CD14-positive monocyte (primary cell): ENCODE measurements at regions not wholly inside any gene's neighbourhood (a gene's known extent, or its start where the extent isn't known, plus 50 kb on each side); places are given as distances from the start of the nearest gene placed in this dataset.

ENCODE experiments used
- DNase-seq, 3 donors: peaks; one replicate each; pipeline ENCODE4 v3.0.0-alpha.2; 2011 to 2022
- H2AFZ ChIP-seq: 2 replicates; pipeline ENCODE4 v1.6.0; 2012; ENCODE audit warnings: mild to moderate bottlenecking, low read depth, low read length, inconsistent platforms; ENCODE audit not compliant: insufficient read depth, poor library complexity, severe bottlenecking
- H3K27ac ChIP-seq, 2 donors: 1 replicate in 1 of 2; 2 replicates in 1 of 2; pipeline ENCODE4 v1.5.1; 2012 to 2013; ENCODE audit warnings: low read length in 2 of 2, control low read depth in 1 of 2, inconsistent platforms in 1 of 2, low read depth in 1 of 2, mild to moderate bottlenecking in 1 of 2
- H3K27me3 ChIP-seq, 2 donors: one replicate each; pipeline versions ENCODE4 v1.6.0 to v1.6.1; 2011 to 2013; ENCODE audit warnings: low read length in 2 of 2; ENCODE audit not compliant: control insufficient read depth in 2 of 2, insufficient read depth in 2 of 2
- H3K36me3 ChIP-seq, 2 donors: replicated peaks in 1 of 2; 1 replicate in 1 of 2; 2 replicates in 1 of 2; pipeline versions ENCODE4 v1.5.1 to v1.6.1; 2012 to 2013; ENCODE audit warnings: low read length in 2 of 2, control low read depth in 1 of 2, inconsistent platforms in 1 of 2, mild to moderate bottlenecking in 1 of 2; ENCODE audit not compliant: insufficient read depth in 2 of 2, control insufficient read depth in 1 of 2
- H3K4me1 ChIP-seq, 2 donors: 1 replicate in 1 of 2; 2 replicates in 1 of 2; pipeline versions ENCODE4 v1.5.1 to v1.6.1; 2012 to 2013; ENCODE audit warnings: low read length in 2 of 2, control low read depth in 1 of 2, inconsistent platforms in 1 of 2, mild to moderate bottlenecking in 1 of 2, moderate library complexity in 1 of 2; ENCODE audit not compliant: insufficient read depth in 2 of 2, control insufficient read depth in 1 of 2
- H3K4me2 ChIP-seq: replicated peaks from 2 replicates; pipeline ENCODE3; 2012; ENCODE audit warnings: low read length, moderate library complexity, mild to moderate bottlenecking; ENCODE audit not compliant: poor library complexity, severe bottlenecking; ENCODE audit errors: extremely low read depth
- H3K4me3 ChIP-seq, 3 experiments: fragments of 200-600 bp in 1 of 3; sonication (generic) in 1 of 3; replicated peaks in 1 of 3; 1 replicate in 2 of 3; 2 replicates in 1 of 3; pipeline ENCODE4 v1.5.1; 2011 to 2013; ENCODE audit warnings: low read length in 3 of 3, mild to moderate bottlenecking in 3 of 3, control low read depth in 2 of 3, low read depth in 2 of 3, inconsistent platforms in 1 of 3, moderate library complexity in 1 of 3
- H3K79me2 ChIP-seq: 2 replicates; pipeline ENCODE4 v1.6.0; 2012; ENCODE audit warnings: mild to moderate bottlenecking, control low read depth, inconsistent platforms, low read length, moderate library complexity; ENCODE audit not compliant: insufficient read depth
- H3K9ac ChIP-seq: 2 replicates; pipeline ENCODE4 v1.6.0; 2017; ENCODE audit warnings: low read length, mild to moderate bottlenecking; ENCODE audit not compliant: insufficient read depth, poor library complexity, severe bottlenecking
- H3K9me3 ChIP-seq, 2 donors: replicated peaks in 1 of 2; 1 replicate in 1 of 2; 2 replicates in 1 of 2; pipeline versions ENCODE4 v1.5.1 to v1.6.1; 2012 to 2013; ENCODE audit warnings: low read length in 2 of 2, control low read depth in 1 of 2; ENCODE audit not compliant: control insufficient read depth in 1 of 2, insufficient read depth in 1 of 2
- H4K20me1 ChIP-seq: 2 replicates; pipeline ENCODE4 v1.6.0; 2012; ENCODE audit warnings: mild to moderate bottlenecking, low read length, control low read depth, moderate library complexity; ENCODE audit not compliant: insufficient read depth
- H3K27ac Mint-ChIP-seq, 7 donors: one replicate each; pipeline ENCODE4 v1.8.0; 2020; ENCODE audit warnings: mild to moderate bottlenecking in 7 of 7, mixed read lengths in 7 of 7, moderate library complexity in 6 of 7, inconsistent platforms in 2 of 7
- H3K27me3 Mint-ChIP-seq, 3 donors: one replicate each; pipeline ENCODE4 v1.8.0; 2021 to 2022; ENCODE audit warnings: low read depth in 3 of 3, mild to moderate bottlenecking in 3 of 3, mixed read lengths in 3 of 3, moderate library complexity in 3 of 3, inconsistent platforms in 1 of 3
- H3K36me3 Mint-ChIP-seq, 2 donors: one replicate each; pipeline ENCODE4 v1.8.0; 2020; ENCODE audit warnings: mixed read lengths in 2 of 2, inconsistent platforms in 1 of 2, mild to moderate bottlenecking in 1 of 2
- H3K4me1 Mint-ChIP-seq: one replicate; pipeline ENCODE4 v1.8.0; 2020; ENCODE audit warnings: mild to moderate bottlenecking, mixed read lengths
- H3K4me3 Mint-ChIP-seq, 2 donors: one replicate each; pipeline ENCODE4 v1.8.0; 2020; ENCODE audit warnings: mild to moderate bottlenecking in 2 of 2, mixed read lengths in 2 of 2, moderate library complexity in 1 of 2
- H3K9me3 Mint-ChIP-seq, 7 donors: one replicate each; pipeline ENCODE4 v1.8.0; 2020 to 2022; ENCODE audit warnings: mixed read lengths in 7 of 7, mild to moderate bottlenecking in 6 of 7, moderate library complexity in 6 of 7, inconsistent platforms in 2 of 7
- WGBS: methylation state at CpG from one replicate; pipeline ENCODE4 v1.1.5; 2013; ENCODE audit warnings: missing lambda C conversion rate; ENCODE audit not compliant: insufficient coverage; 5-methylcytosine and 5-hydroxymethylcytosine counted together
- intact Hi-C, 2 donors: fragments of 100-400 bp; cut with micrococcal nuclease; formaldehyde crosslinking; loops; one replicate each; pipeline versions ENCODE4 v1.15.0 to v1.15.1; 2023
- TF ChIP-seq, protein P1 (sequence below): fragments of 200-600 bp; IDR thresholded peaks from one replicate; pipeline ENCODE4 v1.8.0; 2022; ENCODE audit warnings: antibody characterized with exemption, mild to moderate bottlenecking

DNA sequence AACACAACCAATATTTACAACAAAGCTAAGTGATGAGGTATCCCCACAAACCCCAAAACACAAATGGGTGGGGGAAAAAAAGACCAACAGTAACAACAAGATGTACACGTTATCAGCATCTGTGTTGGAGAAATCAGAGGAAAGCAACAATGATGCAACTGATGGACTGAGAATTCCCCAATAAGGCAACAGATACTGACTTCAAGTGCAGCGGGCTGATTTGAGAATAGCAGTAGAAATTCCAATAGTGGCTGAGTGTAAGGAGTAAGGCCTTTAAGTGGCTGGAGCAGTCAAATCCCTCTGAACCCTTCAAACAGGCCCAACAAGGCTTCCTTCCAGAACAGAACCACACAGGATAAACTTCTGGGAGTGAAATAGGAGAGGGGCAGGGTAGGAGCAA is 97.6 kb downstream of the TM2D1 start:
- WGBS, result no CpG with 5 or more reads among the region's 2 CpGs
- Histone ChIP-seq H3K4me2 (no peak overlapping the region), H3K27me3 (no peaks in the 10 kb centered on the region), H3K4me3 (no peak overlapping the region), H3K9ac (no peak overlapping the region), H2AFZ (no peak overlapping the region), H3K79me2 (no peaks in the 10 kb centered on the region), H3K27ac (no peak overlapping the region), H3K9me3 (no peaks in the 10 kb centered on the region), H4K20me1 (no peaks in the 10 kb centered on the region), H3K36me3 (no peaks in the 10 kb centered on the region), H3K4me1 (no peaks in the 10 kb centered on the region)
- Mint-ChIP-seq H3K4me1 (peaks cover 4% of the 10 kb centered on the region), H3K9me3 (peaks cover 0 to 2% (median 0%) of the 10 kb centered on the region in 7 donors), H3K27ac (no peak overlapping the region), H3K36me3 (peaks cover 0 to 3% of the 10 kb centered on the region in 2 donors), H3K27me3 (peaks cover 0 to 2% (median 1%) of the 10 kb centered on the region in 3 donors), H3K4me3 (no peak overlapping the region)
- TF ChIP-seq, protein P1, sequence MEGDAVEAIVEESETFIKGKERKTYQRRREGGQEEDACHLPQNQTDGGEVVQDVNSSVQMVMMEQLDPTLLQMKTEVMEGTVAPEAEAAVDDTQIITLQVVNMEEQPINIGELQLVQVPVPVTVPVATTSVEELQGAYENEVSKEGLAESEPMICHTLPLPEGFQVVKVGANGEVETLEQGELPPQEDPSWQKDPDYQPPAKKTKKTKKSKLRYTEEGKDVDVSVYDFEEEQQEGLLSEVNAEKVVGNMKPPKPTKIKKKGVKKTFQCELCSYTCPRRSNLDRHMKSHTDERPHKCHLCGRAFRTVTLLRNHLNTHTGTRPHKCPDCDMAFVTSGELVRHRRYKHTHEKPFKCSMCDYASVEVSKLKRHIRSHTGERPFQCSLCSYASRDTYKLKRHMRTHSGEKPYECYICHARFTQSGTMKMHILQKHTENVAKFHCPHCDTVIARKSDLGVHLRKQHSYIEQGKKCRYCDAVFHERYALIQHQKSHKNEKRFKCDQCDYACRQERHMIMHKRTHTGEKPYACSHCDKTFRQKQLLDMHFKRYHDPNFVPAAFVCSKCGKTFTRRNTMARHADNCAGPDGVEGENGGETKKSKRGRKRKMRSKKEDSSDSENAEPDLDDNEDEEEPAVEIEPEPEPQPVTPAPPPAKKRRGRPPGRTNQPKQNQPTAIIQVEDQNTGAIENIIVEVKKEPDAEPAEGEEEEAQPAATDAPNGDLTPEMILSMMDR, result no peak
- no peak for DNase-seq
- intact Hi-C loops, result no loop called here

DNA sequence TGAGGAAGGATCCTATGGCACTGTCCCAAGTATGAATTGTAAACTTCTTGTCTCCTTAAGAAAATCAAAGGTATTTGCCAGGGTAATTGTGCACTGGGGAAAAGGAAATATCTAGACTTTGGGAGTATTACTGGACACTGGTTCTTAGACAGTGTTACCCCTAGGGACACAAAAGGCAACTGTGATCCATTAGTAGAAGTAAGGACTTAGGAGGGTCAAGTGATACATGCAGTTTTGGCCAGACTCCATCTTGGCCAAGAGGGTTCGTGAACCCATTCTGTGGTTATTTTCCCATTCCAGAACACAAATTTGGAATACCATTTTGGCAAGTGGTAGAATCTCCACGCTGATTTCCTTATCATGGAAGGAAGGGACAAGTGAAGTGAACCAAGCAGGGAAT is 98.1 kb downstream of the TM2D1 start:
- H3K4me2 ChIP-seq, result no peak overlapping the region
- no peak overlapping the region for H3K4me3 ChIP-seq
- no peak overlapping the region for H3K27ac ChIP-seq
- no peak overlapping the region for H3K4me3 Mint-ChIP-seq
- H3K4me1 Mint-ChIP-seq, result peaks cover 7% of the 10 kb centered on the region
- H3K9me3 ChIP-seq, result no peaks in the 10 kb centered on the region
- peaks cover 0 to 3% (median 1%) of the 10 kb centered on the region in 3 donors for H3K27me3 Mint-ChIP-seq
- H3K79me2 ChIP-seq, result no peaks in the 10 kb centered on the region
- intact Hi-C loops, result no loop called here
- no peak overlapping the region for H3K27ac Mint-ChIP-seq
- H3K9me3 Mint-ChIP-seq, result peaks cover 0 to 2% (median 0%) of the 10 kb centered on the region in 7 donors
- no peaks in the 10 kb centered on the region for H3K4me1 ChIP-seq
- H2AFZ ChIP-seq, result no peak overlapping the region
- peaks cover 0 to 3% of the 10 kb centered on the region in 2 donors for H3K36me3 Mint-ChIP-seq
- no peak for DNase-seq
- H3K9ac ChIP-seq, result no peak overlapping the region
- TF ChIP-seq, protein P1, result no peak
- H3K27me3 ChIP-seq, result no peaks in the 10 kb centered on the region
- H3K36me3 ChIP-seq, result no peaks in the 10 kb centered on the region
- no peaks in the 10 kb centered on the region for H4K20me1 ChIP-seq
- no CpG with 5 or more reads among the region's 2 CpGs for WGBS
